WTC11 (cell line): ENCODE measurements at regions not wholly inside any gene's neighbourhood (a gene's known extent, or its start where the extent isn't known, plus 50 kb on each side); places are given as distances from the start of the nearest gene placed in this dataset.

Experiments
- ATAC-seq: fragments of 200-7000 bp; cut with Tn5 transposase; 2 replicates; pipeline ENCODE4 v1.10.0; 2021; ENCODE audit warnings: mild to moderate bottlenecking, moderate library complexity
- CTCF ChIA-PET: fragments of 300-600 bp; sonication (Branson Sonifier 250); formaldehyde crosslinking; loops from one replicate; lab custom pipeline; 2021; ENCODE audit warnings: antibody characterized with exemption; lab: Charles Lee
- POLR2A ChIA-PET: fragments of 350-600 bp; sonication (Branson Sonifier 250); formaldehyde crosslinking; loops from one replicate; lab custom pipeline; 2021; ENCODE audit warnings: antibody characterized with exemption; lab: Charles Lee
- DNase-seq: peaks from one replicate; pipeline ENCODE4 v3.0.0; 2021; ENCODE audit warnings: low spot score
- H3K27ac Mint-ChIP-seq: 2 replicates; pipeline ENCODE4 v1.8.0; 2021; ENCODE audit warnings: mixed read lengths
- H3K27me3 Mint-ChIP-seq: 2 replicates; pipeline ENCODE4 v1.8.0; 2021; ENCODE audit warnings: low read depth, mild to moderate bottlenecking, moderate library complexity, mixed read lengths
- H3K36me3 Mint-ChIP-seq: 2 replicates; pipeline ENCODE4 v1.8.0; 2021; ENCODE audit warnings: mixed read lengths
- H3K4me1 Mint-ChIP-seq: 2 replicates; pipeline ENCODE4 v1.8.0; 2022; ENCODE audit warnings: mixed read lengths
- H3K4me3 Mint-ChIP-seq: 2 replicates; pipeline ENCODE4 v1.8.0; 2021; ENCODE audit warnings: mild to moderate bottlenecking, moderate library complexity, mixed read lengths
- H3K9me3 Mint-ChIP-seq: 2 replicates; pipeline ENCODE4 v1.8.0; 2021; ENCODE audit warnings: mixed read lengths
- CREB1 ChIP-seq: sonication (generic); formaldehyde crosslinking; IDR thresholded peaks from 2 replicates; pipeline ENCODE4 v1.8.0; 2023; ENCODE audit warnings: mild to moderate bottlenecking, missing genetic modification reagents
- FOXJ3 ChIP-seq: sonication (generic); formaldehyde crosslinking; IDR thresholded peaks from 2 replicates; pipeline ENCODE4 v1.9.0; 2021; ENCODE audit warnings: missing genetic modification reagents, mild to moderate bottlenecking, borderline replicate concordance
- GTF2I ChIP-seq: fragments of 250-450 bp; sonication (Bioruptor Pico); conservative IDR thresholded peaks from 2 replicates; pipeline ENCODE4 v1.4.0; 2021; ENCODE audit warnings: mild to moderate bottlenecking
- KAT7 ChIP-seq: sonication (generic); formaldehyde crosslinking; IDR thresholded peaks from 2 replicates; pipeline ENCODE4 v1.8.1; 2023; ENCODE audit warnings: missing genetic modification reagents, mild to moderate bottlenecking, borderline replicate concordance
- MXD4 ChIP-seq: fragments of 250-450 bp; sonication (Bioruptor Pico); IDR thresholded peaks from 2 replicates; pipeline ENCODE4 v1.8.0; 2021; ENCODE audit warnings: mild to moderate bottlenecking, moderate library complexity, borderline replicate concordance
- NR2C2 ChIP-seq: sonication (generic); formaldehyde crosslinking; IDR thresholded peaks from 2 replicates; pipeline ENCODE4 v1.8.0; 2022; ENCODE audit warnings: mild to moderate bottlenecking, missing genetic modification reagents
- OVOL2 ChIP-seq: fragments of 250-450 bp; sonication (Bioruptor Pico); IDR thresholded peaks from 2 replicates; pipeline ENCODE4 v1.9.0; 2021; ENCODE audit warnings: mild to moderate bottlenecking, borderline replicate concordance
- RORB ChIP-seq: fragments of 250-450 bp; sonication (Bioruptor Pico); IDR thresholded peaks from 2 replicates; pipeline ENCODE4 v1.9.0; 2021; ENCODE audit warnings: mild to moderate bottlenecking
- SMAD4 ChIP-seq: sonication (generic); formaldehyde crosslinking; IDR thresholded peaks from 2 replicates; pipeline ENCODE4 v1.8.0; 2022; ENCODE audit warnings: mild to moderate bottlenecking, missing genetic modification reagents
- SOX15 ChIP-seq: fragments of 250-450 bp; sonication (Bioruptor Pico); IDR thresholded peaks from 2 replicates; pipeline ENCODE4 v1.9.0; 2021; ENCODE audit warnings: mild to moderate bottlenecking
- TEAD1 ChIP-seq: sonication (generic); formaldehyde crosslinking; IDR thresholded peaks from 2 replicates; pipeline ENCODE4 v1.8.0; 2022; ENCODE audit warnings: mild to moderate bottlenecking, missing genetic modification reagents
- TP53 ChIP-seq: sonication (generic); formaldehyde crosslinking; IDR thresholded peaks from 2 replicates; pipeline ENCODE4 v1.8.1; 2023; ENCODE audit warnings: mild to moderate bottlenecking, missing genetic modification reagents
- ZBTB43 ChIP-seq: sonication (generic); formaldehyde crosslinking; IDR thresholded peaks from 2 replicates; pipeline ENCODE4 v1.8.1; 2023; ENCODE audit warnings: mild to moderate bottlenecking, missing genetic modification reagents
- ZMAT4 ChIP-seq: fragments of 250-450 bp; sonication (Bioruptor Pico); IDR thresholded peaks from 2 replicates; pipeline ENCODE4 v1.9.0; 2021; ENCODE audit warnings: mild to moderate bottlenecking
- TF ChIP-seq, protein P1 (sequence below): sonication (generic); formaldehyde crosslinking; IDR thresholded peaks from 2 replicates; pipeline ENCODE4 v1.8.0; 2023; ENCODE audit warnings: missing genetic modification reagents
- TF ChIP-seq, protein P2 (sequence below): sonication (generic); formaldehyde crosslinking; IDR thresholded peaks from 2 replicates; pipeline ENCODE4 v1.8.1; 2022; ENCODE audit warnings: low read depth, mild to moderate bottlenecking, moderate library complexity, missing genetic modification reagents, borderline replicate concordance
- TF ChIP-seq, protein P3 (sequence below): fragments of 250-450 bp; sonication (Bioruptor Pico); IDR thresholded peaks from 2 replicates; pipeline ENCODE4 v1.8.0; 2021; ENCODE audit warnings: mild to moderate bottlenecking
- TF ChIP-seq, protein P4 (sequence below): sonication (generic); formaldehyde crosslinking; IDR thresholded peaks from 2 replicates; pipeline ENCODE4 v1.8.1; 2023; ENCODE audit warnings: mild to moderate bottlenecking, missing genetic modification reagents, moderate library complexity
- TF ChIP-seq, protein P5 (sequence below): sonication (generic); formaldehyde crosslinking; IDR thresholded peaks from 2 replicates; pipeline ENCODE4 v1.8.0; 2022; ENCODE audit warnings: mild to moderate bottlenecking, missing genetic modification reagents
- TF ChIP-seq, protein P6 (sequence below): fragments of 250-450 bp; sonication (Bioruptor Pico); IDR thresholded peaks from 2 replicates; pipeline ENCODE4 v1.9.0; 2021; ENCODE audit warnings: mild to moderate bottlenecking, borderline replicate concordance

GRCh38 chr11:33564856-33565453 is 135.7 kb downstream of the C11orf91 start:
- TF ChIP-seq RORB (CRISPR knock-in tag) (no peak), ZMAT4 (CRISPR knock-in tag) (no peak), SMAD4 (CRISPR knock-in tag) (no peak), GTF2I (CRISPR knock-in tag) (no peak)
- TF ChIP-seq, protein P1, sequence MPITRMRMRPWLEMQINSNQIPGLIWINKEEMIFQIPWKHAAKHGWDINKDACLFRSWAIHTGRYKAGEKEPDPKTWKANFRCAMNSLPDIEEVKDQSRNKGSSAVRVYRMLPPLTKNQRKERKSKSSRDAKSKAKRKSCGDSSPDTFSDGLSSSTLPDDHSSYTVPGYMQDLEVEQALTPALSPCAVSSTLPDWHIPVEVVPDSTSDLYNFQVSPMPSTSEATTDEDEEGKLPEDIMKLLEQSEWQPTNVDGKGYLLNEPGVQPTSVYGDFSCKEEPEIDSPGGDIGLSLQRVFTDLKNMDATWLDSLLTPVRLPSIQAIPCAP (CRISPR knock-in tag), result no peak
- TF ChIP-seq, protein P2, sequence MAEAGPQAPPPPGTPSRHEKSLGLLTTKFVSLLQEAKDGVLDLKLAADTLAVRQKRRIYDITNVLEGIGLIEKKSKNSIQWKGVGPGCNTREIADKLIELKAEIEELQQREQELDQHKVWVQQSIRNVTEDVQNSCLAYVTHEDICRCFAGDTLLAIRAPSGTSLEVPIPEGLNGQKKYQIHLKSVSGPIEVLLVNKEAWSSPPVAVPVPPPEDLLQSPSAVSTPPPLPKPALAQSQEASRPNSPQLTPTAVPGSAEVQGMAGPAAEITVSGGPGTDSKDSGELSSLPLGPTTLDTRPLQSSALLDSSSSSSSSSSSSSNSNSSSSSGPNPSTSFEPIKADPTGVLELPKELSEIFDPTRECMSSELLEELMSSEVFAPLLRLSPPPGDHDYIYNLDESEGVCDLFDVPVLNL (CRISPR knock-in tag), result no peak
- TF ChIP-seq, protein P3, sequence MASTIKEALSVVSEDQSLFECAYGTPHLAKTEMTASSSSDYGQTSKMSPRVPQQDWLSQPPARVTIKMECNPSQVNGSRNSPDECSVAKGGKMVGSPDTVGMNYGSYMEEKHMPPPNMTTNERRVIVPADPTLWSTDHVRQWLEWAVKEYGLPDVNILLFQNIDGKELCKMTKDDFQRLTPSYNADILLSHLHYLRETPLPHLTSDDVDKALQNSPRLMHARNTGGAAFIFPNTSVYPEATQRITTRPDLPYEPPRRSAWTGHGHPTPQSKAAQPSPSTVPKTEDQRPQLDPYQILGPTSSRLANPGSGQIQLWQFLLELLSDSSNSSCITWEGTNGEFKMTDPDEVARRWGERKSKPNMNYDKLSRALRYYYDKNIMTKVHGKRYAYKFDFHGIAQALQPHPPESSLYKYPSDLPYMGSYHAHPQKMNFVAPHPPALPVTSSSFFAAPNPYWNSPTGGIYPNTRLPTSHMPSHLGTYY (CRISPR knock-in tag), result no peak
- TF ChIP-seq, all 79 proteins: peak for 0
- H3K27ac Mint-ChIP-seq, result no peak overlapping the region
- DNase-seq (no peak), ATAC-seq (peak; percentile 72)
- H3K27me3 Mint-ChIP-seq, result peaks cover 4% of the 10 kb centered on the region; the same call in 1 of the 2 replicates
- ChIA-PET CTCF (interaction anchor here (1.1 kb wide), 1 partner anchor 119 kb away, joined by 3 read pairs; no protein-coding TSS in a partner anchor), POLR2A (no interaction called here)
- no peak overlapping the region for H3K4me3 Mint-ChIP-seq
- H3K4me1 Mint-ChIP-seq, result peaks cover 18% of the 10 kb centered on the region
- 0 out of 2 replicates have a peak, but pooled peaks cover 4% of the 10 kb centered on the region for H3K9me3 Mint-ChIP-seq
- no peaks in the 10 kb centered on the region for H3K36me3 Mint-ChIP-seq

GRCh38 chr11:33560729-33561128 is 139.9 kb downstream of the C11orf91 start:
- H3K9me3 Mint-ChIP-seq, result no peaks in the 10 kb centered on the region
- no peaks in the 10 kb centered on the region for H3K36me3 Mint-ChIP-seq
- H3K27ac Mint-ChIP-seq, result no peak overlapping the region
- H3K27me3 Mint-ChIP-seq, result no peaks in the 10 kb centered on the region
- ATAC-seq (no peak), DNase-seq (no peak)
- ChIA-PET POLR2A (no interaction called here), CTCF (interaction anchor here (1.5 kb wide), 1 partner anchor 127 kb away, joined by 3 read pairs; no protein-coding TSS in a partner anchor)
- H3K4me1 Mint-ChIP-seq, result peaks cover 15% of the 10 kb centered on the region
- no peak overlapping the region for H3K4me3 Mint-ChIP-seq
- TF ChIP-seq TEAD1 (CRISPR knock-in tag) (no peak), TP53 (no peak), CREB1 (CRISPR knock-in tag) (no peak), OVOL2 (CRISPR knock-in tag) (no peak), ZBTB43 (CRISPR knock-in tag) (no peak), KAT7 (CRISPR knock-in tag) (no peak), SOX15 (CRISPR knock-in tag) (no peak), FOXJ3 (CRISPR knock-in tag) (no peak), NR2C2 (no peak), MXD4 (CRISPR knock-in tag) (no peak)
- TF ChIP-seq, protein P4, sequence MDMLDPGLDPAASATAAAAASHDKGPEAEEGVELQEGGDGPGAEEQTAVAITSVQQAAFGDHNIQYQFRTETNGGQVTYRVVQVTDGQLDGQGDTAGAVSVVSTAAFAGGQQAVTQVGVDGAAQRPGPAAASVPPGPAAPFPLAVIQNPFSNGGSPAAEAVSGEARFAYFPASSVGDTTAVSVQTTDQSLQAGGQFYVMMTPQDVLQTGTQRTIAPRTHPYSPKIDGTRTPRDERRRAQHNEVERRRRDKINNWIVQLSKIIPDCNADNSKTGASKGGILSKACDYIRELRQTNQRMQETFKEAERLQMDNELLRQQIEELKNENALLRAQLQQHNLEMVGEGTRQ (CRISPR knock-in tag), result no peak
- TF ChIP-seq, protein P5, sequence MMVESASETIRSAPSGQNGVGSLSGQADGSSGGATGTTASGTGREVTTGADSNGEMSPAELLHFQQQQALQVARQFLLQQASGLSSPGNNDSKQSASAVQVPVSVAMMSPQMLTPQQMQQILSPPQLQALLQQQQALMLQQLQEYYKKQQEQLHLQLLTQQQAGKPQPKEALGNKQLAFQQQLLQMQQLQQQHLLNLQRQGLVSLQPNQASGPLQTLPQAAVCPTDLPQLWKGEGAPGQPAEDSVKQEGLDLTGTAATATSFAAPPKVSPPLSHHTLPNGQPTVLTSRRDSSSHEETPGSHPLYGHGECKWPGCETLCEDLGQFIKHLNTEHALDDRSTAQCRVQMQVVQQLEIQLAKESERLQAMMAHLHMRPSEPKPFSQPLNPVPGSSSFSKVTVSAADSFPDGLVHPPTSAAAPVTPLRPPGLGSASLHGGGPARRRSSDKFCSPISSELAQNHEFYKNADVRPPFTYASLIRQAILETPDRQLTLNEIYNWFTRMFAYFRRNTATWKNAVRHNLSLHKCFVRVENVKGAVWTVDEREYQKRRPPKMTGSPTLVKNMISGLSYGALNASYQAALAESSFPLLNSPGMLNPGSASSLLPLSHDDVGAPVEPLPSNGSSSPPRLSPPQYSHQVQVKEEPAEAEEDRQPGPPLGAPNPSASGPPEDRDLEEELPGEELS (CRISPR knock-in tag), result no peak
- TF ChIP-seq, protein P6, sequence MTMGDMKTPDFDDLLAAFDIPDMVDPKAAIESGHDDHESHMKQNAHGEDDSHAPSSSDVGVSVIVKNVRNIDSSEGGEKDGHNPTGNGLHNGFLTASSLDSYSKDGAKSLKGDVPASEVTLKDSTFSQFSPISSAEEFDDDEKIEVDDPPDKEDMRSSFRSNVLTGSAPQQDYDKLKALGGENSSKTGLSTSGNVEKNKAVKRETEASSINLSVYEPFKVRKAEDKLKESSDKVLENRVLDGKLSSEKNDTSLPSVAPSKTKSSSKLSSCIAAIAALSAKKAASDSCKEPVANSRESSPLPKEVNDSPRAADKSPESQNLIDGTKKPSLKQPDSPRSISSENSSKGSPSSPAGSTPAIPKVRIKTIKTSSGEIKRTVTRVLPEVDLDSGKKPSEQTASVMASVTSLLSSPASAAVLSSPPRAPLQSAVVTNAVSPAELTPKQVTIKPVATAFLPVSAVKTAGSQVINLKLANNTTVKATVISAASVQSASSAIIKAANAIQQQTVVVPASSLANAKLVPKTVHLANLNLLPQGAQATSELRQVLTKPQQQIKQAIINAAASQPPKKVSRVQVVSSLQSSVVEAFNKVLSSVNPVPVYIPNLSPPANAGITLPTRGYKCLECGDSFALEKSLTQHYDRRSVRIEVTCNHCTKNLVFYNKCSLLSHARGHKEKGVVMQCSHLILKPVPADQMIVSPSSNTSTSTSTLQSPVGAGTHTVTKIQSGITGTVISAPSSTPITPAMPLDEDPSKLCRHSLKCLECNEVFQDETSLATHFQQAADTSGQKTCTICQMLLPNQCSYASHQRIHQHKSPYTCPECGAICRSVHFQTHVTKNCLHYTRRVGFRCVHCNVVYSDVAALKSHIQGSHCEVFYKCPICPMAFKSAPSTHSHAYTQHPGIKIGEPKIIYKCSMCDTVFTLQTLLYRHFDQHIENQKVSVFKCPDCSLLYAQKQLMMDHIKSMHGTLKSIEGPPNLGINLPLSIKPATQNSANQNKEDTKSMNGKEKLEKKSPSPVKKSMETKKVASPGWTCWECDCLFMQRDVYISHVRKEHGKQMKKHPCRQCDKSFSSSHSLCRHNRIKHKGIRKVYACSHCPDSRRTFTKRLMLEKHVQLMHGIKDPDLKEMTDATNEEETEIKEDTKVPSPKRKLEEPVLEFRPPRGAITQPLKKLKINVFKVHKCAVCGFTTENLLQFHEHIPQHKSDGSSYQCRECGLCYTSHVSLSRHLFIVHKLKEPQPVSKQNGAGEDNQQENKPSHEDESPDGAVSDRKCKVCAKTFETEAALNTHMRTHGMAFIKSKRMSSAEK, result no peak
